K562 (cell line): ENCODE measurements at regions not wholly inside any gene's neighbourhood (a gene's known extent, or its start where the extent isn't known, plus 50 kb on each side); places are given as distances from the start of the nearest gene placed in this dataset.

Source experiments
- ATAC-seq: fragments of 200-7000 bp; cut with Tn5 transposase; 3 replicates; pipeline ENCODE4 v1.9.1; 2020; ENCODE audit warnings: moderate library complexity
- BruUV-seq: library from RNA; stranded (reverse); fragments of 400-500 nt; replicated peaks from 2 replicates; lab custom pipeline; 2021; lab: Mats Ljungman, UMichigan
- CTCF ChIA-PET: fragments of 300-600 bp; formaldehyde crosslinking; extraction: SDS; loops from one replicate; lab custom pipeline; 2021; ENCODE audit warnings: low intra/inter-chr PET ratio; lab: Yijun Ruan, JAX
- POLR2A ChIA-PET: fragments of 300-600, 350-650 bp; sonication (Branson Sonifier 250); formaldehyde crosslinking; extraction: SDS; loops from one replicate; lab custom pipeline; 2021; ENCODE audit warnings: antibody characterized with exemption, inconsistent platforms; lab: Yijun Ruan, JAX
- DNase-seq, 4 experiments: peaks; one replicate each; pipeline versions ENCODE4 v3.0.0 to v3.0.0-alpha.2; 2011 to 2018; ENCODE audit warnings: low spot score in 3 of 4, mixed read lengths in 3 of 4; ENCODE audit errors: extremely low read depth in 1 of 4
- FAIRE-seq: peaks from 2 replicates; lab custom pipeline; 2011; peaks lifted over from hg19 to GRCh38; lab: Jason Lieb, UNC
- H2AFZ ChIP-seq: 2 replicates; pipeline ENCODE4 v1.6.0; 2011; ENCODE audit warnings: low read depth, low read length, control low read depth, inconsistent platforms
- H3K27ac ChIP-seq: fragments of 200-600 bp; 3 replicates; pipeline ENCODE4 v1.8.0; 2011; ENCODE audit warnings: low read depth, mild to moderate bottlenecking, control low read depth, inconsistent platforms, low read length, moderate library complexity, mixed read lengths; ENCODE audit errors: extremely low read depth
- H3K27me3 ChIP-seq, 2 experiments: fragments of 300-600 bp in 1 of 2; 2 replicates in 1 of 2; 3 replicates in 1 of 2; pipeline versions ENCODE4 v1.6.0 to v1.8.0; 2011; ENCODE audit warnings: inconsistent platforms in 2 of 2, low read length in 2 of 2, mild to moderate bottlenecking in 1 of 2, mixed read lengths in 1 of 2, moderate library complexity in 1 of 2; ENCODE audit not compliant: control insufficient read depth in 2 of 2, insufficient read depth in 2 of 2
- H3K36me3 ChIP-seq: fragments of 300-600 bp; 3 replicates; pipeline ENCODE4 v1.8.0; 2011; ENCODE audit warnings: mild to moderate bottlenecking, low read length, inconsistent platforms; ENCODE audit not compliant: control insufficient read depth, insufficient read depth
- H3K4me1 ChIP-seq, 2 experiments: fragments of 200-600 bp in 1 of 2; replicated peaks in 1 of 2; 2 replicates in 1 of 2; 3 replicates in 1 of 2; pipeline versions ENCODE4 v1.5.1 to v1.8.0; 2011; ENCODE audit warnings: inconsistent platforms in 2 of 2, low read length in 2 of 2, mild to moderate bottlenecking in 1 of 2, mixed read lengths in 1 of 2, moderate library complexity in 1 of 2; ENCODE audit not compliant: control insufficient read depth in 2 of 2, insufficient read depth in 2 of 2
- H3K4me2 ChIP-seq: 2 replicates; pipeline ENCODE4 v1.6.1; 2011; ENCODE audit warnings: low read length, control low read depth, inconsistent platforms, mixed read lengths; ENCODE audit not compliant: insufficient read depth
- H3K4me3 ChIP-seq: fragments of 200-600 bp; sonication (generic), shearing (Covaris generic); 2 replicates; pipeline ENCODE4 v1.5.1; 2016; ENCODE audit warnings: control low read depth, inconsistent platforms
- H3K79me2 ChIP-seq: fragments of 200-600 bp; 3 replicates; pipeline ENCODE4 v1.8.0; 2011; ENCODE audit warnings: low read length, inconsistent platforms; ENCODE audit not compliant: control insufficient read depth, insufficient read depth
- H3K9ac ChIP-seq, 2 experiments: 2 replicates each; pipeline versions ENCODE4 v1.6.0 to v1.6.1; 2011; ENCODE audit warnings: low read depth in 2 of 2, low read length in 2 of 2, control low read depth in 1 of 2, inconsistent platforms in 1 of 2, mild to moderate bottlenecking in 1 of 2, mixed read lengths in 1 of 2; ENCODE audit not compliant: insufficient read depth in 1 of 2
- H3K9me1 ChIP-seq: one replicate; pipeline ENCODE4 v1.6.0; 2011; ENCODE audit warnings: inconsistent platforms, mild to moderate bottlenecking, low read length, moderate library complexity; ENCODE audit not compliant: control insufficient read depth, insufficient read depth
- H3K9me3 ChIP-seq: replicated peaks from 2 replicates; pipeline ENCODE4 v1.5.1; 2011; ENCODE audit warnings: low read depth, low read length, inconsistent platforms; ENCODE audit not compliant: control insufficient read depth, insufficient read depth
- H4K20me1 ChIP-seq: replicated peaks from 2 replicates; pipeline ENCODE4 v1.6.1; 2011; ENCODE audit warnings: low read length, inconsistent platforms, mixed read lengths; ENCODE audit not compliant: control insufficient read depth, insufficient read depth
- FOXA1 ChIP-seq: fragments of 450-650 bp; IDR thresholded peaks from 2 replicates; pipeline ENCODE4 v1.6.1; 2016; ENCODE audit warnings: mild to moderate bottlenecking, borderline replicate concordance
- ILK ChIP-seq: fragments of 450-650 bp; IDR thresholded peaks from 2 replicates; pipeline ENCODE4 v1.6.1; 2016; ENCODE audit warnings: missing genetic modification characterization, low read depth, mild to moderate bottlenecking, missing compliant biosample characterization, moderate library complexity, borderline replicate concordance
- KHSRP ChIP-seq: fragments of 450-650 bp; IDR thresholded peaks from 2 replicates; pipeline ENCODE4 v1.6.1; 2017
- MAZ ChIP-seq, 2 experiments: fragments of 450-650 bp in 1 of 2; sonication (generic) in 1 of 2; formaldehyde crosslinking; IDR thresholded peaks in 1 of 2; conservative IDR thresholded peaks in 1 of 2; 2 replicates each; pipeline versions ENCODE4 v1.4.0 to v1.5.0; 2020; ENCODE audit warnings: mild to moderate bottlenecking in 1 of 2, missing genetic modification reagents in 1 of 2
- ZNF696 ChIP-seq: fragments of 250-450 bp; sonication (Bioruptor Pico); conservative IDR thresholded peaks from 2 replicates; pipeline ENCODE4 v1.4.0; 2020; ENCODE audit warnings: mild to moderate bottlenecking, moderate library complexity
- ZNF76 ChIP-seq: fragments of 250-450 bp; sonication (Bioruptor Pico); IDR thresholded peaks from 2 replicates; pipeline ENCODE4 v1.4.0; 2020; ENCODE audit warnings: mild to moderate bottlenecking, moderate library complexity, borderline replicate concordance
- ZNF764 ChIP-seq: fragments of 250-450 bp; sonication (Bioruptor Pico); IDR thresholded peaks from 2 replicates; pipeline ENCODE4 v1.4.0; 2020; ENCODE audit warnings: low read depth, mild to moderate bottlenecking, moderate library complexity
- ZZZ3 ChIP-seq: fragments of 450-650 bp; IDR thresholded peaks from 2 replicates; pipeline ENCODE4 v1.6.1; 2016; ENCODE audit warnings: antibody characterized with exemption, mild to moderate bottlenecking, moderate library complexity
- WGBS: fragments of 100-300 bp; shearing (Covaris generic); methylation state at CpG from one replicate; pipeline ENCODE4 v1.1.6; 2016; ENCODE audit warnings: low coverage, mixed read lengths; ENCODE audit not compliant: insufficient coverage; ENCODE audit errors: missing lambda C conversion rate; 5-methylcytosine and 5-hydroxymethylcytosine counted together
- in situ Hi-C: fragments of 300-500 bp; cut with MboI; formaldehyde crosslinking; loops from 4 replicates; pipeline ENCODE4 v1.15.0; 2018; ENCODE audit warnings: inconsistent platforms, mixed read lengths
- intact Hi-C: fragments of 100-400 bp; cut with micrococcal nuclease; formaldehyde crosslinking; loops from 2 replicates; pipeline ENCODE4 v1.14.2; 2022
- TF ChIP-seq, protein P1 (sequence below): fragments of 250-450 bp; sonication (Bioruptor Pico); IDR thresholded peaks from 2 replicates; pipeline ENCODE4 v1.8.0; 2022; ENCODE audit warnings: inconsistent platforms, mild to moderate bottlenecking, moderate library complexity, borderline replicate concordance
- TF ChIP-seq, protein P2 (sequence below): sonication (generic); formaldehyde crosslinking; IDR thresholded peaks from 2 replicates; pipeline ENCODE4 v1.8.0; 2022; ENCODE audit warnings: missing genetic modification reagents, mild to moderate bottlenecking, borderline replicate concordance
- TF ChIP-seq, protein P3 (sequence below): sonication (generic); formaldehyde crosslinking; IDR thresholded peaks from 2 replicates; pipeline ENCODE4 v1.8.0; 2022; ENCODE audit warnings: mild to moderate bottlenecking, missing genetic modification reagents
- TF ChIP-seq, protein P4 (sequence below): fragments of 250-450 bp; sonication (Bioruptor Pico); IDR thresholded peaks from 2 replicates; pipeline ENCODE4 v1.4.0; 2020; ENCODE audit warnings: borderline replicate concordance
- TF ChIP-seq, protein P5 (sequence below): fragments of 250-450 bp; sonication (Bioruptor Pico); IDR thresholded peaks from 2 replicates; pipeline ENCODE4 v1.5.1; 2021; ENCODE audit warnings: mild to moderate bottlenecking
- TF ChIP-seq, protein P6 (sequence below): fragments of 450-650 bp; IDR thresholded peaks from 2 replicates; pipeline ENCODE4 v1.6.1; 2016

DNA sequence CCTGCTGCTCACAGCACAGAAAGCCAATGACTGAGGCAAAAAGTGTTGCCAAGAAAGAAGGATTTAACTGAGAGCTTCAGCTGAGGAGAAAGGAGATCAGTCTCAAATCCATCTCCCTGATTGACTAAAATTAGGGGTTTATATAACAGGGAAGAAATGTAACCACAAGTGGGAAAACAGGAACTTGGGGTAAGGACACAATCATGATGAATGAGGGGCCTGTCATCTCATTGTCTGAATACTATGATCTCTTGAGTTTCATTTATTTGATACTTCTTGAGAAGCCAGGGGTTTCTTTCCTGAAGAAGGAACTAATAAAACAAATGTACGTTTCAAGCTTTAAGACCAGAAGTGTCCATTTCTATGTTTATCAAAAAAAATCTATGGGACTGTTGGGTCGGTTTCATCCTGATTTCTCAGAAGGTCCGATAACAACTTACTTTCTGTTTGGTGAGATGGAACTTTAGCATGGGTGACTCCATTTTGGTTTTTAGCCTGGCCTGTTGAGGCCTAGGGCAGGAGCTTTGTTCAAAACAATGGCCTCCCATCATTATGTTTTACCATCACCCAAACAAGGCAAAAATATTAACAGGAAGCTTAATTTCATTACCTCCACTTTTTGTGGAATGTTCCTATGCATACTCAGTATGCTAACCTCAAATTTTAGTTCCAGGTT is 76.6 kb upstream of the PIAS1 start:
- ChIA-PET CTCF (no interaction called here), POLR2A (interaction anchor here (1.0 to 1.5 kb wide), 2 partner anchors 10 to 16 kb away, joined by 3 read pairs; no protein-coding TSS in a partner anchor)
- Histone ChIP-seq H4K20me1 (no peaks in the 10 kb centered on the region), H3K4me1 (no peaks in the 10 kb centered on the region), H3K4me3 (no peak overlapping the region), H3K27ac (no peak overlapping the region), H3K9me1 (no peaks in the 10 kb centered on the region), H3K9me3 (no peaks in the 10 kb centered on the region), H2AFZ (no peak overlapping the region), H3K79me2 (no peaks in the 10 kb centered on the region), H3K36me3 (no peaks in the 10 kb centered on the region), H3K4me2 (no peak overlapping the region), H3K9ac (no peak overlapping the region), H3K27me3 (no peaks in the 10 kb centered on the region)
- WGBS: 18% methylated on average over 3 of the region's 3 CpGs
- ATAC-seq (no peak), DNase-seq (no peak), FAIRE-seq (no peak)
- BruUV-seq: no TSS peak
- intact Hi-C loops (no loop called here), in situ Hi-C loops (no loop called here)
- TF ChIP-seq, protein P1, sequence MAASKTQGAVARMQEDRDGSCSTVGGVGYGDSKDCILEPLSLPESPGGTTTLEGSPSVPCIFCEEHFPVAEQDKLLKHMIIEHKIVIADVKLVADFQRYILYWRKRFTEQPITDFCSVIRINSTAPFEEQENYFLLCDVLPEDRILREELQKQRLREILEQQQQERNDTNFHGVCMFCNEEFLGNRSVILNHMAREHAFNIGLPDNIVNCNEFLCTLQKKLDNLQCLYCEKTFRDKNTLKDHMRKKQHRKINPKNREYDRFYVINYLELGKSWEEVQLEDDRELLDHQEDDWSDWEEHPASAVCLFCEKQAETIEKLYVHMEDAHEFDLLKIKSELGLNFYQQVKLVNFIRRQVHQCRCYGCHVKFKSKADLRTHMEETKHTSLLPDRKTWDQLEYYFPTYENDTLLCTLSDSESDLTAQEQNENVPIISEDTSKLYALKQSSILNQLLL (CRISPR knock-in tag): no peak
- TF ChIP-seq, protein P2, sequence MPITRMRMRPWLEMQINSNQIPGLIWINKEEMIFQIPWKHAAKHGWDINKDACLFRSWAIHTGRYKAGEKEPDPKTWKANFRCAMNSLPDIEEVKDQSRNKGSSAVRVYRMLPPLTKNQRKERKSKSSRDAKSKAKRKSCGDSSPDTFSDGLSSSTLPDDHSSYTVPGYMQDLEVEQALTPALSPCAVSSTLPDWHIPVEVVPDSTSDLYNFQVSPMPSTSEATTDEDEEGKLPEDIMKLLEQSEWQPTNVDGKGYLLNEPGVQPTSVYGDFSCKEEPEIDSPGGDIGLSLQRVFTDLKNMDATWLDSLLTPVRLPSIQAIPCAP (CRISPR knock-in tag): no peak
- no peak for TF ChIP-seq ILK
- TF ChIP-seq ZNF696 (CRISPR knock-in tag): no peak
- no peak for TF ChIP-seq FOXA1
- no peak for TF ChIP-seq MAZ (CRISPR knock-in tag; conservative IDR thresholded peaks at IDR 0.05 in 1 of 2, IDR thresholded peaks at IDR 0.05 in 1 of 2)
- TF ChIP-seq KHSRP: no peak
- TF ChIP-seq ZNF76 (CRISPR knock-in tag): no peak
- TF ChIP-seq ZZZ3: no peak
- TF ChIP-seq, protein P3, sequence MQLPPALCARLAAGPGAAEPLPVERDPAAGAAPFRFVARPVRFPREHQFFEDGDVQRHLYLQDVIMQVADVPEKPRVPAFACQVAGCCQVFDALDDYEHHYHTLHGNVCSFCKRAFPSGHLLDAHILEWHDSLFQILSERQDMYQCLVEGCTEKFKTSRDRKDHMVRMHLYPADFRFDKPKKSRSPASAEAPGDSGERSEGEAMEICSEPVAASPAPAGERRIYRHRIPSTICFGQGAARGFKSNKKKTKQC: no peak
- no peak for TF ChIP-seq ZNF764 (CRISPR knock-in tag)
- TF ChIP-seq, protein P4, sequence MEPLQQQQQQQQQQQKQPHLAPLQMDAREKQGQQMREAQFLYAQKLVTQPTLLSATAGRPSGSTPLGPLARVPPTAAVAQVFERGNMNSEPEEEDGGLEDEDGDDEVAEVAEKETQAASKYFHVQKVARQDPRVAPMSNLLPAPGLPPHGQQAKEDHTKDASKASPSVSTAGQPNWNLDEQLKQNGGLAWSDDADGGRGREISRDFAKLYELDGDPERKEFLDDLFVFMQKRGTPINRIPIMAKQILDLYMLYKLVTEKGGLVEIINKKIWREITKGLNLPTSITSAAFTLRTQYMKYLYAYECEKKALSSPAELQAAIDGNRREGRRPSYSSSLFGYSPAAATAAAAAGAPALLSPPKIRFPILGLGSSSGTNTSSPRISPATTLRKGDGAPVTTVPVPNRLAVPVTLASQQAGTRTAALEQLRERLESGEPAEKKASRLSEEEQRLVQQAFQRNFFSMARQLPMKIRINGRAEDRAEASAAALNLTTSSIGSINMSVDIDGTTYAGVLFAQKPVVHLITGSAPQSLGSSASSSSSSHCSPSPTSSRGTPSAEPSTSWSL (CRISPR knock-in tag): no peak
- TF ChIP-seq, protein P5, sequence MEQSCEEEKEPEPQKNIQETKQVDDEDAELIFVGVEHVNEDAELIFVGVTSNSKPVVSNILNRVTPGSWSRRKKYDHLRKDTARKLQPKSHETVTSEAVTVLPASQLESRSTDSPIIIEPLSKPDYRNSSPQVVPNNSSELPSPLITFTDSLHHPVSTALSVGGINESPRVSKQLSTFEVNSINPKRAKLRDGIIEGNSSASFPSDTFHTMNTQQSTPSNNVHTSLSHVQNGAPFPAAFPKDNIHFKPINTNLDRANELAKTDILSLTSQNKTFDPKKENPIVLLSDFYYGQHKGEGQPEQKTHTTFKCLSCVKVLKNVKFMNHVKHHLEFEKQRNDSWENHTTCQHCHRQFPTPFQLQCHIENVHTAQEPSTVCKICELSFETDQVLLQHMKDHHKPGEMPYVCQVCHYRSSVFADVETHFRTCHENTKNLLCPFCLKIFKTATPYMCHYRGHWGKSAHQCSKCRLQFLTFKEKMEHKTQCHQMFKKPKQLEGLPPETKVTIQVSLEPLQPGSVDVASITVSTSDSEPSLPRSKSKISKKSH (CRISPR knock-in tag): no peak
- TF ChIP-seq, protein P6, sequence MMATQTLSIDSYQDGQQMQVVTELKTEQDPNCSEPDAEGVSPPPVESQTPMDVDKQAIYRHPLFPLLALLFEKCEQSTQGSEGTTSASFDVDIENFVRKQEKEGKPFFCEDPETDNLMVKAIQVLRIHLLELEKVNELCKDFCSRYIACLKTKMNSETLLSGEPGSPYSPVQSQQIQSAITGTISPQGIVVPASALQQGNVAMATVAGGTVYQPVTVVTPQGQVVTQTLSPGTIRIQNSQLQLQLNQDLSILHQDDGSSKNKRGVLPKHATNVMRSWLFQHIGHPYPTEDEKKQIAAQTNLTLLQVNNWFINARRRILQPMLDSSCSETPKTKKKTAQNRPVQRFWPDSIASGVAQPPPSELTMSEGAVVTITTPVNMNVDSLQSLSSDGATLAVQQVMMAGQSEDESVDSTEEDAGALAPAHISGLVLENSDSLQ: 0 out of 2 replicates have a peak, but pooled peaks have one; percentile 31
